ENCODE measurements at regions not wholly inside any gene's neighbourhood (a gene's known extent, or its start where the extent isn't known, plus 50 kb on each side); places are given as distances from the start of the nearest gene placed in this dataset.
"Not testable (repeated sequence)": the region's sequence is repeated elsewhere in the genome, so short reads cannot be mapped to it uniquely, and the experiment has no call there.

- peaks cover 0 to 5% (median 0%) of the 10 kb centered on the region in 7 donors for H3K9me3 Mint-ChIP-seq
- H3K27ac Mint-ChIP-seq = no peak overlapping the region
- no peaks in the 10 kb centered on the region for H3K36me3 Mint-ChIP-seq
- peaks cover 0 to 5% (median 5%) of the 10 kb centered on the region in 3 donors for H3K27me3 Mint-ChIP-seq
- DNase-seq (no peak), ATAC-seq (ENCODE audit: low read depth in 2 of 2) (no peak)
- no peak overlapping the region for H3K4me3 Mint-ChIP-seq
- no peaks in the 10 kb centered on the region for H3K4me1 Mint-ChIP-seq
Measured at GRCh38 chr2:53519918-53520841, 247.4 kb upstream of the CHAC2 start.

DNA sequence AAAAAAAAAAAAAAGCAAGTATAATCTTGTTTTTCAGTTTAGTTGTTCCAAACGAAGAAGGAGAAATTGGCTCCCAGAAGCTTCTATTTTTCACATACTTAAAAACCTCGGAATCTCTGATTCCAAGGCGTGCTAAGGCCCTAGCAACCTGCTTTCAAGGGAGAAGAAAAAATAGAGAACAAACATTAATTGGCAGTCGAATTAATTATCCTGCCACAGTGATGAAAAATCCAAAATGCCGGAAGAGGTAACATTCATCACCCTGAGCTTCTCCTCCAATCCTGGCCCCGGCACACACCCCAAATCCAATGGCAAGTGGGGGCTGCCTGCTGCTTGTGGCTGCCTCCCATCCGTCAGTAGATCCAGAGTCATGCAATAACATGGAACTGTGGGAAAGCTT, 250.2 kb upstream of the CHAC2 start:
- H3K4me3 Mint-ChIP-seq = no peak overlapping the region

DNA sequence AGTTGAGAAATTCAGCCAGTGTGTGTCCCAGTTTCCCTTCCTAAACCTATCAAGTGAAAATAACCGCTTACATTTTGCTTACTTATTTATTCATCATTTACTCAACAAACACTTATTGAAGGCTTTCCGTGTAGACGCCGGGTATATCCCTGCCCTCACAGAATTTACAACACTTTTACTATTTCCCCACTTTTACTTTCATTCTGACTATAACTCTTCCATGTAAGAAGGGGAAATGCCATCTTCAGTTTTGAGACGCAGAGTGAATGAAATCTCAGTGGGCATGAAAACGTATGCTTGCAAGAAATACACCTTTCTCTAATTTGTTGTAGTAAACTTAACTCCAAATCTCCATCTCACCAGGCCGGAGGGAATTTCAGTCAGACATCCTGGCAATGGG, 251.0 kb upstream of the CHAC2 start:
- Mint-ChIP-seq H3K9me3 (peaks cover 0 to 3% (median 0%) of the 10 kb centered on the region in 7 donors), H3K4me3 (no peak overlapping the region), H3K36me3 (no peaks in the 10 kb centered on the region), H3K27me3 (peaks cover 0 to 5% (median 5%) of the 10 kb centered on the region in 3 donors), H3K4me1 (no peaks in the 10 kb centered on the region), H3K27ac (peak overlapping the region in 1 of 6 donors; percentile 9)
- no peak for ATAC-seq (ENCODE audit: low read depth in 2 of 2)
- no peak for DNase-seq

More for the DNA sequence above, 250.2 kb upstream of the CHAC2 start:
- peaks cover 0 to 3% (median 0%) of the 10 kb centered on the region in 7 donors for H3K9me3 Mint-ChIP-seq
- H3K36me3 Mint-ChIP-seq = no peaks in the 10 kb centered on the region
- ATAC-seq (ENCODE audit: low read depth in 2 of 2) = no peak
- peaks cover 0 to 5% (median 5%) of the 10 kb centered on the region in 3 donors for H3K27me3 Mint-ChIP-seq
- DNase-seq = no peak
- H3K27ac Mint-ChIP-seq = no peak overlapping the region
- H3K4me1 Mint-ChIP-seq = no peaks in the 10 kb centered on the region

GRCh38 chr2:53515435-53516332, 251.9 kb upstream of the CHAC2 start:
- no peaks in the 10 kb centered on the region for H3K4me1 Mint-ChIP-seq
- ATAC-seq (ENCODE audit: low read depth in 2 of 2) (no peak), DNase-seq (no peak)
- H3K27ac Mint-ChIP-seq = no peak overlapping the region
- peak overlapping the region in 1 of 8 donors; percentile 67 for H3K4me3 Mint-ChIP-seq
- no peaks in the 10 kb centered on the region for H3K36me3 Mint-ChIP-seq
- peaks cover 0 to 3% (median 0%) of the 10 kb centered on the region in 7 donors for H3K9me3 Mint-ChIP-seq
- H3K27me3 Mint-ChIP-seq = peaks cover under 1 to 5% (median 5%) of the 10 kb centered on the region in 3 donors

DNA sequence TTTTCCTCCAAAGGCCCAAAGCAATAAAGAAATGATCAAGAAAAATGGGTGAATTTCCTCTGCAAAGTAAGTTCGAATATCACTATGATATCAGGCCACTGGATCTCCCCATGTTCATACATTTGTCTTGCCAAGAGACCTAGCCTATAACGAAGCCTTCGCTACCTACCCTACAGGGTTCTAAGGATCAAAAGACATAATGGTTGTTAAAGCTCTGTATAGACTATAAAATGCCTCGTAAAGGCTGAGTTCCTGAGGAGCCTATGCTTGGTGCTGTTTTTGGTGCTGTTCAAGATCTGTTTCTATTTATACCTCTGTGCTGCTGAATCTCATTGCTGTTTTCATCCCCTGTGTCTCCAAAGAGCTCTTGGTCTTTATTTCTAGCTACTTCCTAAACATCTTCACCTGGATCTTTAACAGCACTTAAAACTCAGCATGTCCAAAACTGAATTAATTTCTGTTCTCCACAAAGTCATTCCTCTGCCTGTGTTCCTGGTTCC, 254.4 kb upstream of the CHAC2 start:
- no peaks in the 10 kb centered on the region for H3K4me1 Mint-ChIP-seq
- no peak for ATAC-seq (ENCODE audit: low read depth in 2 of 2)
- no peak overlapping the region for H3K27ac Mint-ChIP-seq
- H3K9me3 Mint-ChIP-seq = peaks cover 0 to 3% (median 0%) of the 10 kb centered on the region in 7 donors
- H3K36me3 Mint-ChIP-seq = no peaks in the 10 kb centered on the region
- DNase-seq = no peak
- H3K27me3 Mint-ChIP-seq = peaks cover 3 to 5% (median 5%) of the 10 kb centered on the region in 3 donors
- H3K4me3 Mint-ChIP-seq = no peak overlapping the region

DNA sequence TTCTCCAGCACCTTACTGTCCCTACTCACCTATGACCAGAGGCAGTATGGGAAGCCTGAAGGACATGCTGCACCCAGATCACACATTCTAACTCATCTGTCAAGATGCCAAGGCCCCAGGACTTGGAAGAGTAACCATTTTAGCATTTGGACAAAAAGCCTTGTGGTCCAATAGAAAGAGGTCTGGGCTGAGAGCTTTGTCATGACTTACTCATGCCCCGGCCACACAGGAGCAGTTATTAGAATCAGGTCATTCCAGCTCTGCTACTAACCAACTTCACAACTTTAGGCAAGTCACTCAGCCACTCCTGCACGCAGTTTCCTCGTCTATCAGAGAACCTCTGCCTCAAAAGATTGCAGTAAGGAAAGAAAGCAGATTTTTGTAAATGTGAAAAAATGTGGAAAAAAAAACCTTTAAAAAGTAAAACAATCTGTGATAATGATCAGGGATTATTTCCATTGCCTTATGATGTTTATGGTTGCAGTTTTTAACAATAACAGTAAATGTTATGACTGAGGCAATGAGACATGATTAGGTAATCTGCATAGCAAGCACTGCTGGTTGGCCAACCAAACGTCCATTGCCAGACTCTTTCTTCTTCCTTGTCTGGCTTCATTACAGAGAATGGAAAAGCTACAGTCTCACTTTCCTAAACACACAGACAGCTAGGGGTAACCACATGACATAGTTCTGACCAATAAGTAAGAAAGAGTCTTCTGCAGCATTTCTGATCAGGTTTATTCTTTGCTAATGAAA, 255.4 kb upstream of the CHAC2 start:
- Mint-ChIP-seq H3K4me1 (no peaks in the 10 kb centered on the region), H3K4me3 (no peak overlapping the region), H3K36me3 (no peaks in the 10 kb centered on the region), H3K27ac (no peak overlapping the region), H3K9me3 (peaks cover 0 to 3% (median 0%) of the 10 kb centered on the region in 7 donors), H3K27me3 (peaks cover 3 to 5% (median 4%) of the 10 kb centered on the region in 3 donors)
- DNase-seq = no peak
- no peak for ATAC-seq (ENCODE audit: low read depth in 2 of 2)

- ATAC-seq (ENCODE audit: low read depth in 2 of 2) = no peak
- H3K4me3 Mint-ChIP-seq = no peak overlapping the region
- H3K9me3 Mint-ChIP-seq = peaks cover 0 to 3% (median 0%) of the 10 kb centered on the region in 7 donors
- no peak overlapping the region for H3K27ac Mint-ChIP-seq
- peaks cover 3 to 5% (median 4%) of the 10 kb centered on the region in 3 donors for H3K27me3 Mint-ChIP-seq
- no peak for DNase-seq
- H3K4me1 Mint-ChIP-seq = no peaks in the 10 kb centered on the region
- no peaks in the 10 kb centered on the region for H3K36me3 Mint-ChIP-seq
Measured at GRCh38 chr2:53511549-53511948, 256.1 kb upstream of the CHAC2 start.

DNA sequence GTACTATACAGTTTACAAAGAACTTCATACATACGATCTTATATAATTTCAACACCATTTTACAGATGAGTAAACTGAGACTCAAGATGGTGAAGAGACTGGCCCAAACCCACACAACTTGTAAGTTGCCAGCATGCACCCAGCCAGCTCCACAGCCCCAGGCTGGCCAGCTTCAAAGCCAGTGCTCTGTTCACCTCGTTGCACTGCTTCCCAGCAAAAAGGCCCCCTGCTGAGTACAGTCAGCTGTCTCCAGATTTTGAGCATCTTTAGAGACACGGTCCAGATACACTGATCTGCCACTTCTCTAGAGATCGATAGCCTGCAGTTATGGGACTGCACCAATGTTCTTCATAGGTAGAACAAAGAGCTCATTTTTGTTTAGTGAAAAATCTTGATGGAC, 257.2 kb upstream of the CHAC2 start:
- no peak overlapping the region for H3K27ac Mint-ChIP-seq

GRCh38 chr2:53509831-53510388, 257.7 kb upstream of the CHAC2 start:
- DNase-seq (no peak), ATAC-seq (ENCODE audit: low read depth in 2 of 2) (no peak)
- H3K4me3 Mint-ChIP-seq = no peak overlapping the region
- peaks cover 0 to 4% (median 0%) of the 10 kb centered on the region in 7 donors for H3K9me3 Mint-ChIP-seq
- no peak overlapping the region for H3K27ac Mint-ChIP-seq
- peaks cover 0 to 10% (median 3%) of the 10 kb centered on the region in 3 donors for H3K27me3 Mint-ChIP-seq
- no peaks in the 10 kb centered on the region for H3K36me3 Mint-ChIP-seq
- no peaks in the 10 kb centered on the region for H3K4me1 Mint-ChIP-seq

More for the DNA sequence above, 257.2 kb upstream of the CHAC2 start:
- H3K4me1 Mint-ChIP-seq = no peaks in the 10 kb centered on the region
- no peak for ATAC-seq (ENCODE audit: low read depth in 2 of 2)
- H3K27me3 Mint-ChIP-seq = peaks cover 0 to 5% (median 3%) of the 10 kb centered on the region in 3 donors
- no peak overlapping the region for H3K4me3 Mint-ChIP-seq
- H3K9me3 Mint-ChIP-seq = peaks cover 0 to 4% (median 0%) of the 10 kb centered on the region in 7 donors
- no peak for DNase-seq
- H3K36me3 Mint-ChIP-seq = no peaks in the 10 kb centered on the region

GRCh38 chr2:53508667-53509066, 258.9 kb upstream of the CHAC2 start:
- no peaks in the 10 kb centered on the region for H3K4me1 Mint-ChIP-seq
- ATAC-seq (ENCODE audit: low read depth in 2 of 2) (no peak), DNase-seq (no peak)
- H3K27me3 Mint-ChIP-seq = peaks cover 0 to 14% (median 3%) of the 10 kb centered on the region in 3 donors
- H3K36me3 Mint-ChIP-seq = no peaks in the 10 kb centered on the region
- no peak overlapping the region for H3K27ac Mint-ChIP-seq
- peaks cover 0 to 4% (median 0%) of the 10 kb centered on the region in 7 donors for H3K9me3 Mint-ChIP-seq
- no peak overlapping the region for H3K4me3 Mint-ChIP-seq

GRCh38 chr2:53507070-53507469, 260.5 kb upstream of the CHAC2 start:
- not testable (repeated sequence) for H3K9me3 Mint-ChIP-seq; H3K36me3 Mint-ChIP-seq; H3K4me3 Mint-ChIP-seq; H3K4me1 Mint-ChIP-seq; ATAC-seq (ENCODE audit: low read depth in 2 of 2); H3K27ac Mint-ChIP-seq; DNase-seq
- peaks cover 0 to 14% (median 3%) of the 10 kb centered on the region in 3 donors for H3K27me3 Mint-ChIP-seq

GRCh38 chr2:53505826-53506225, 261.8 kb upstream of the CHAC2 start:
- ATAC-seq (ENCODE audit: low read depth in 2 of 2) (no peak), DNase-seq (no peak)
- H3K4me3 Mint-ChIP-seq = no peak overlapping the region
- H3K27me3 Mint-ChIP-seq = peaks cover 0 to 14% (median 3%) of the 10 kb centered on the region in 3 donors
- no peaks in the 10 kb centered on the region for H3K36me3 Mint-ChIP-seq
- no peak overlapping the region for H3K27ac Mint-ChIP-seq
- no peaks in the 10 kb centered on the region for H3K4me1 Mint-ChIP-seq
- H3K9me3 Mint-ChIP-seq = peaks cover 0 to 4% (median 0%) of the 10 kb centered on the region in 7 donors
